PC-9 (cell line): ENCODE measurements at regions not wholly inside any gene's neighbourhood (a gene's known extent, or its start where the extent isn't known, plus 50 kb on each side); places are given as distances from the start of the nearest gene placed in this dataset.

Source experiments
- BruUV-seq: library from RNA; stranded (reverse); fragments of 400-500 nt; replicated peaks from 2 replicates; lab custom pipeline; 2021; lab: Mats Ljungman, UMichigan
- CTCF ChIA-PET: fragments of 300-600 bp; sonication (Branson Sonifier 250); formaldehyde crosslinking; loops from one replicate; lab custom pipeline; 2022; ENCODE audit warnings: antibody characterized with exemption; lab: Charles Lee
- POLR2A ChIA-PET: fragments of 300-600 bp; sonication (Branson Sonifier 250); formaldehyde crosslinking; loops from one replicate; lab custom pipeline; 2022; ENCODE audit warnings: antibody characterized with exemption; ENCODE audit not compliant: unreplicated experiment; lab: Charles Lee
- DNase-seq, 2 experiments: peaks; one replicate each; pipeline versions ENCODE4 v3.0.0 to v3.0.0-alpha.2; 2015 to 2022; ENCODE audit warnings: mixed read lengths in 1 of 2
- H2AFZ ChIP-seq: fragments of 200-600 bp; sonication (generic); 2 replicates; pipeline ENCODE4 v1.8.1; 2017; ENCODE audit warnings: antibody characterized with exemption
- H3F3A ChIP-seq: fragments of 200-600 bp; sonication (generic); 2 replicates; pipeline ENCODE4 v1.8.1; 2017; ENCODE audit warnings: antibody characterized with exemption, mild to moderate bottlenecking, low read depth; ENCODE audit not compliant: insufficient read depth
- H3K27ac ChIP-seq: fragments of 200-600 bp; sonication (generic); 2 replicates; pipeline ENCODE4 v1.6.1; 2016; ENCODE audit warnings: mixed run types
- H3K27me3 ChIP-seq: fragments of 200-600 bp; sonication (generic); 2 replicates; pipeline ENCODE4 v1.6.1; 2016; ENCODE audit warnings: low read depth, mixed run types; ENCODE audit not compliant: insufficient read depth
- H3K36me3 ChIP-seq: fragments of 200-600 bp; sonication (generic); 2 replicates; pipeline ENCODE4 v1.6.1; 2016; ENCODE audit warnings: low read depth, mixed run types
- H3K4me1 ChIP-seq: fragments of 200-600 bp; sonication (generic); replicated peaks from 2 replicates; pipeline ENCODE4 v1.6.1; 2016; ENCODE audit warnings: mixed run types; ENCODE audit not compliant: insufficient read depth
- H3K4me2 ChIP-seq: fragments of 200-600 bp; sonication (generic); 2 replicates; pipeline ENCODE4 v1.6.1; 2017; ENCODE audit warnings: mixed run types
- H3K4me3 ChIP-seq: fragments of 200-600 bp; sonication (generic); 2 replicates; pipeline ENCODE4 v1.6.1; 2016; ENCODE audit warnings: mixed run types
- H3K79me2 ChIP-seq: fragments of 200-600 bp; sonication (generic); 2 replicates; pipeline ENCODE4 v1.6.1; 2017; ENCODE audit warnings: low read depth, mixed run types
- H3K9me2 ChIP-seq: fragments of 200-600 bp; sonication (generic); 2 replicates; pipeline ENCODE4 v1.8.1; 2017; ENCODE audit warnings: mild to moderate bottlenecking; ENCODE audit not compliant: insufficient read depth
- H3K9me3 ChIP-seq: fragments of 200-600 bp; sonication (generic); 2 replicates; pipeline ENCODE4 v1.8.1; 2016; ENCODE audit warnings: low read depth; ENCODE audit not compliant: insufficient read depth
- H4K20me1 ChIP-seq: fragments of 200-600 bp; sonication (generic); 2 replicates; pipeline ENCODE4 v1.8.1; 2017; ENCODE audit not compliant: insufficient read depth
- EZH2 ChIP-seq: fragments of 200-600 bp; sonication (generic); IDR thresholded peaks from 2 replicates; pipeline ENCODE4 v1.8.0; 2017; ENCODE audit warnings: antibody characterized with exemption, low read depth
- intact Hi-C: fragments of 100-400 bp; cut with micrococcal nuclease; formaldehyde crosslinking; loops from one replicate; pipeline ENCODE4 v1.10.0; 2022; ENCODE audit not compliant: unreplicated experiment
- TF ChIP-seq, protein P1 (sequence below): fragments of 200-600 bp; sonication (generic); conservative IDR thresholded peaks from 2 replicates; pipeline ENCODE4 v1.6.1; 2017; ENCODE audit warnings: mixed run types, antibody characterized with exemption, mild to moderate bottlenecking, moderate library complexity

DNA sequence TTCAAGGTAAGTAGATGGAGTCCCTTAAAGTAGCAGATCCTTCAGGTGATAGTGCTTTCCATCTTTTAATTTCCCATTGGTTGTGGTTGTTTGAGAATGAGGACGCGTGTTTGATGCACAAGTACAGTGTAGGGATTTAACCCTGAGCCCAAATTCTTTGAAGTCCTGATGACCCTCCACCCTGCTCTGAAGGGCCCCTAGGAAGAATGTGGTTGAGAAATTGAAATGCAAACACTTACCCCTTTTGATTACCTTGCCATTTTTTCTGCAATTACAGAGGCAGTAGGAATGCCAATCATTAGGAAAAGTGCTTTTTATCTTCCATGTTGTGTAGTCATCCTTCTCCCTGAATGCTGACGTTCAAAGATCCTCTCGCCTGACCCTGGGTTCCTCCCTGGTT is 112.4 kb downstream of the ZNF518B start:
- Histone ChIP-seq H3K36me3 (no peaks in the 10 kb centered on the region), H3K79me2 (no peaks in the 10 kb centered on the region), H3K4me2 (no peak overlapping the region), H4K20me1 (no peaks in the 10 kb centered on the region), H3K27me3 (no peaks in the 10 kb centered on the region), H3K4me1 (no peaks in the 10 kb centered on the region), H3F3A (no peaks in the 10 kb centered on the region), H3K9me3 (no peaks in the 10 kb centered on the region), H2AFZ (no peak overlapping the region), H3K27ac (no peak overlapping the region), H3K4me3 (no peak overlapping the region), H3K9me2 (no peaks in the 10 kb centered on the region)
- CTCF ChIA-PET: no interaction called here
- intact Hi-C loops: no loop called here
- TF ChIP-seq, protein P1, sequence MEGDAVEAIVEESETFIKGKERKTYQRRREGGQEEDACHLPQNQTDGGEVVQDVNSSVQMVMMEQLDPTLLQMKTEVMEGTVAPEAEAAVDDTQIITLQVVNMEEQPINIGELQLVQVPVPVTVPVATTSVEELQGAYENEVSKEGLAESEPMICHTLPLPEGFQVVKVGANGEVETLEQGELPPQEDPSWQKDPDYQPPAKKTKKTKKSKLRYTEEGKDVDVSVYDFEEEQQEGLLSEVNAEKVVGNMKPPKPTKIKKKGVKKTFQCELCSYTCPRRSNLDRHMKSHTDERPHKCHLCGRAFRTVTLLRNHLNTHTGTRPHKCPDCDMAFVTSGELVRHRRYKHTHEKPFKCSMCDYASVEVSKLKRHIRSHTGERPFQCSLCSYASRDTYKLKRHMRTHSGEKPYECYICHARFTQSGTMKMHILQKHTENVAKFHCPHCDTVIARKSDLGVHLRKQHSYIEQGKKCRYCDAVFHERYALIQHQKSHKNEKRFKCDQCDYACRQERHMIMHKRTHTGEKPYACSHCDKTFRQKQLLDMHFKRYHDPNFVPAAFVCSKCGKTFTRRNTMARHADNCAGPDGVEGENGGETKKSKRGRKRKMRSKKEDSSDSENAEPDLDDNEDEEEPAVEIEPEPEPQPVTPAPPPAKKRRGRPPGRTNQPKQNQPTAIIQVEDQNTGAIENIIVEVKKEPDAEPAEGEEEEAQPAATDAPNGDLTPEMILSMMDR: no peak
- TF ChIP-seq EZH2: no peak
- no TSS peak for BruUV-seq
- POLR2A ChIA-PET: no interaction called here
- no peak for DNase-seq

GRCh38 chr4:10343656-10344055 is 113.6 kb downstream of the ZNF518B start:
- Histone ChIP-seq H3K4me1 (no peaks in the 10 kb centered on the region), H3F3A (no peaks in the 10 kb centered on the region), H4K20me1 (no peaks in the 10 kb centered on the region), H3K9me2 (no peaks in the 10 kb centered on the region), H3K9me3 (no peaks in the 10 kb centered on the region), H3K36me3 (no peaks in the 10 kb centered on the region), H3K27me3 (no peaks in the 10 kb centered on the region), H3K4me3 (no peak overlapping the region), H3K79me2 (no peaks in the 10 kb centered on the region), H3K4me2 (no peak overlapping the region), H3K27ac (no peak overlapping the region), H2AFZ (no peak overlapping the region)
- no peak for DNase-seq
- intact Hi-C loops: no loop called here
- no TSS peak for BruUV-seq
- POLR2A ChIA-PET: interaction anchor here (0.5 kb wide), 1 partner anchor 37 kb away, joined by 5 read pairs; no protein-coding TSS in a partner anchor
- CTCF ChIA-PET: no interaction called here
- TF ChIP-seq EZH2: no peak
- TF ChIP-seq, protein P1: no peak

DNA sequence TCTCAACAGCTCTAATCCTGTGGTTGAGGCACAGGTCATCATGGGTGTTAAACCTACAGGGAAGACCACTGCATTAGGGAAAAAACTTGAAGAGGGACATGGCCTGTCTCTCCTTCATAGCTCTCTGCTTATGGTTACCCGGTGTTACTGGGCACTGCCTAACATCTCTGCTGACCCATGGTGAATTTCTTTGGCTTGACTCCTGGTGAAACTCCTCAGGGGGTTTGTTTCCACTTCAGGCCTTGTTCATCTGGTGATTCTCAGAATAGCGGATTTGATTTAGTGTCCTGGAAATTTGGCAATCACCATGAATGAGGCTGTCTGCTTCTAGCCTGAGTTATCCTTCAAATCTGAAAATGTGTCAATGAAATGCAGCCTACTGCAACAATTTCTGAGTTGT is 114.4 kb downstream of the ZNF518B start:
- no peak overlapping the region for H2AFZ ChIP-seq

More for the DNA sequence above, 114.4 kb downstream of the ZNF518B start:
- no peaks in the 10 kb centered on the region for H3K4me1 ChIP-seq
- intact Hi-C loops: no loop called here
- no peak for DNase-seq
- POLR2A ChIA-PET: no interaction called here
- no peaks in the 10 kb centered on the region for H4K20me1 ChIP-seq
- no peaks in the 10 kb centered on the region for H3F3A ChIP-seq
- BruUV-seq: no TSS peak
- no peaks in the 10 kb centered on the region for H3K27me3 ChIP-seq
- no peak overlapping the region for H3K27ac ChIP-seq
- no peaks in the 10 kb centered on the region for H3K79me2 ChIP-seq
- no peaks in the 10 kb centered on the region for H3K36me3 ChIP-seq
- H3K4me2 ChIP-seq: no peak overlapping the region
- no peak overlapping the region for H3K4me3 ChIP-seq
- H3K9me3 ChIP-seq: no peaks in the 10 kb centered on the region
- CTCF ChIA-PET: no interaction called here
- H3K9me2 ChIP-seq: no peaks in the 10 kb centered on the region
- TF ChIP-seq, protein P1: no peak
- TF ChIP-seq EZH2: no peak
